Heart right ventricle (tissue), 16 donors: ENCODE measurements at regions not wholly inside any gene's neighbourhood (a gene's known extent, or its start where the extent isn't known, plus 50 kb on each side); places are given as distances from the start of the nearest gene placed in this dataset.
A peak's percentile ranks its signal among the peaks of the same experiment; 100 is the strongest.

ENCODE experiments used
- ATAC-seq, 8 donors: fragments of 200-7000 bp; cut with Tn5 transposase; one replicate each; pipeline ENCODE4 v1.9.1; 2020; ENCODE audit warnings: mild to moderate bottlenecking in 8 of 8, moderate library complexity in 8 of 8, moderate number of reproducible peaks in 1 of 8
- DNase-seq, 2 donors: peaks; one replicate each; pipeline ENCODE4 v3.0.0-alpha.2; 2020
- H3K27ac ChIP-seq, 10 donors: fragments of 200-600 bp; sonication (generic) in 2 of 10; one replicate each; pipeline versions ENCODE4 v1.5.0 to v1.8.0; 2020 to 2022; ENCODE audit warnings: mild to moderate bottlenecking in 3 of 10
- H3K27me3 ChIP-seq, 7 donors: fragments of 200-600 bp; one replicate each; pipeline ENCODE4 v1.8.0; 2021 to 2022; ENCODE audit warnings: mild to moderate bottlenecking in 2 of 7
- H3K36me3 ChIP-seq, 9 donors: fragments of 200-600 bp; sonication (generic) in 1 of 9; one replicate each; pipeline versions ENCODE4 v1.5.0 to v1.8.0; 2020 to 2022; ENCODE audit warnings: mild to moderate bottlenecking in 2 of 9
- H3K4me1 ChIP-seq, 9 donors: fragments of 200-600 bp; sonication (generic) in 1 of 9; one replicate each; pipeline versions ENCODE4 v1.5.0 to v1.8.0; 2020 to 2022; ENCODE audit warnings: mild to moderate bottlenecking in 4 of 9
- H3K4me3 ChIP-seq, 10 donors: fragments of 200-600 bp; sonication (generic) in 2 of 10; one replicate each; pipeline versions ENCODE4 v1.5.0 to v1.8.0; 2020 to 2022; ENCODE audit warnings: mild to moderate bottlenecking in 7 of 10, moderate library complexity in 2 of 10
- H3K9me3 ChIP-seq, 11 donors: fragments of 200-600 bp in 10 of 11; sonication (generic) in 2 of 11; one replicate each; pipeline versions ENCODE4 v1.5.0 to v1.8.0; 2013 to 2022; ENCODE audit warnings: mild to moderate bottlenecking in 2 of 11, control low read depth in 1 of 11, moderate library complexity in 1 of 11
- CTCF ChIP-seq, 9 donors: fragments of 200-600 bp; sonication (generic) in 2 of 9; IDR thresholded peaks; one replicate each; pipeline versions ENCODE4 v1.5.0 to v1.8.0; 2021 to 2022; ENCODE audit warnings: antibody characterized with exemption in 9 of 9, mild to moderate bottlenecking in 5 of 9, moderate library complexity in 1 of 9
- WGBS, 2 donors: extraction: QIAGEN DNeasy Blood & Tissue Kit; methylation state at CpG; one replicate each; pipeline ENCODE4 v1.1.7; 2013; ENCODE audit warnings: inconsistent platforms in 1 of 2; 5-methylcytosine and 5-hydroxymethylcytosine counted together
- intact Hi-C, 10 donors: fragments of 100-400 bp; cut with DNase I; formaldehyde crosslinking; loops; one replicate each; pipeline versions ENCODE4 v1.11.1 to v1.14.2; 2022
- donor health status: Arrhythmogenic right ventricular cardiomyopathy.
- donor health status: ischemic (EF 13 %, LVEDD 7.1; RV severe dilation, severe dysfunction).
- donor health status: healthy with polysubstance abuse.
- donor health status: DM: no; HTN: yes; CAD: no.
- donor health status: DM: no; HTN: no; CAD: no.
- donor health status: ischemic (EF 25% LVEDD 6.9; RV normal size, moderate dysfunction).
- donor health status: ischemic (EF 25% LVEDD 5.7; RV mildly dilated, moderate dysfunction).
- donor health status: healthy.
- donor health status: DM: yes; HTN: yes; CAD: no.
- donor health status: Ischemic cardiomyopathy.
- donor health status: ischemic (EF 35%, LVEDD 5.7; RV mildly dilated, moderate dysfunction).
- donor health status: nonischemic (EF 11% LVEDD 7.7; RV severe dilation, severe dysfunction).
- donor health status: DM: yes; HTN: yes; CAD: no.
- donor health status: PGD.
- donor health status: ischemic (EF 29% LVEDD 5.4; RV normal size, mild dysfunction).
- donor health status: nonischemic (EF 23%, LVEDD 6.1; RV moderate dilation, normal function).

- no peaks in the 10 kb centered on the region for H3K4me1 ChIP-seq
- no peak overlapping the region for H3K27ac ChIP-seq
- ATAC-seq (no peak), DNase-seq (peak; percentile 13 to 17)
- no peak overlapping the region for H3K4me3 ChIP-seq
- TF ChIP-seq CTCF (IDR thresholded peaks at IDR 0.05), result no peak
- intact Hi-C loops, result loop anchor here in 3 of 10 donors (5.0 to 10.0 kb wide), 3 partner anchors 358 to 378 kb away; no protein-coding TSS in a partner anchor
- 66 to 67% methylated on average over 1 of the region's 1 CpG for WGBS, 2 donors
- peaks cover 0 to 39% (median 20%) of the 10 kb centered on the region in 7 donors for H3K27me3 ChIP-seq
- no peaks in the 10 kb centered on the region for H3K36me3 ChIP-seq
- no peaks in the 10 kb centered on the region for H3K9me3 ChIP-seq
Observed at GRCh38 chr17:33786478-33786877, 468.6 kb upstream of the CCL2 start.

- Histone ChIP-seq H3K36me3 (no peaks in the 10 kb centered on the region), H3K4me1 (no peaks in the 10 kb centered on the region), H3K4me3 (no peak overlapping the region), H3K27ac (no peak overlapping the region), H3K27me3 (peaks cover 0 to 37% (median 20%) of the 10 kb centered on the region in 7 donors), H3K9me3 (no peaks in the 10 kb centered on the region)
- TF ChIP-seq CTCF (IDR thresholded peaks at IDR 0.05), result no peak
- WGBS, 2 donors, result 63 to 65% methylated on average over 2 of the region's 2 CpGs
- DNase-seq, result no peak
- intact Hi-C loops, result loop anchor here in 3 of 10 donors (5.0 to 10.0 kb wide), 3 partner anchors 355 to 375 kb away; no protein-coding TSS in a partner anchor
- no peak for ATAC-seq
Observed at GRCh38 chr17:33789658-33790057, 465.4 kb upstream of the CCL2 start.

GRCh38 chr17:33797181-33797580, 457.9 kb upstream of the CCL2 start:
- no peak for TF ChIP-seq CTCF (IDR thresholded peaks at IDR 0.05)
- DNase-seq, result no peak
- Histone ChIP-seq H3K27ac (no peak overlapping the region), H3K27me3 (peaks cover 0 to 46% (median 7%) of the 10 kb centered on the region in 7 donors), H3K4me1 (no peaks in the 10 kb centered on the region), H3K9me3 (no peaks in the 10 kb centered on the region), H3K4me3 (no peak overlapping the region), H3K36me3 (no peaks in the 10 kb centered on the region)
- intact Hi-C loops, result no loop called here
- no peak for ATAC-seq
- WGBS, 2 donors, result 75 to 80% methylated on average over 4 of the region's 4 CpGs

GRCh38 chr17:33798308-33798707, 456.8 kb upstream of the CCL2 start:
- no peak for TF ChIP-seq CTCF (IDR thresholded peaks at IDR 0.05)
- Histone ChIP-seq H3K27ac (no peak overlapping the region), H3K36me3 (no peaks in the 10 kb centered on the region), H3K9me3 (no peaks in the 10 kb centered on the region), H3K4me1 (no peaks in the 10 kb centered on the region), H3K4me3 (no peak overlapping the region), H3K27me3 (peaks cover 0 to 46% (median 7%) of the 10 kb centered on the region in 7 donors)
- WGBS, 2 donors, result 80 to 81% methylated on average over 5 of the region's 5 CpGs
- intact Hi-C loops, result no loop called here
- DNase-seq (no peak), ATAC-seq (no peak)
